HFFc6 (cell line): ENCODE measurements at regions not wholly inside any gene's neighbourhood (a gene's known extent, or its start where the extent isn't known, plus 50 kb on each side); places are given as distances from the start of the nearest gene placed in this dataset.
"Not testable (repeated sequence)": the region's sequence is repeated elsewhere in the genome, so short reads cannot be mapped to it uniquely, and the experiment has no call there.

Experiments used
- DNase-seq: peaks from one replicate; pipeline ENCODE4 v3.0.0-alpha.2; 2018
- H3K27ac Mint-ChIP-seq: 2 replicates; pipeline ENCODE4 v1.8.0; 2020; ENCODE audit warnings: mild to moderate bottlenecking, mixed read lengths
- H3K27me3 Mint-ChIP-seq: 2 replicates; pipeline ENCODE4 v1.8.0; 2021; ENCODE audit warnings: mild to moderate bottlenecking, moderate library complexity, mixed read lengths; ENCODE audit not compliant: insufficient read depth
- H3K36me3 Mint-ChIP-seq: 2 replicates; pipeline ENCODE4 v1.8.0; 2021; ENCODE audit warnings: low read depth, mixed read lengths
- H3K4me1 Mint-ChIP-seq: 2 replicates; pipeline ENCODE4 v1.8.0; 2020; ENCODE audit warnings: low read depth, mixed read lengths
- H3K4me3 Mint-ChIP-seq: 2 replicates; pipeline ENCODE4 v1.8.0; 2020; ENCODE audit warnings: mild to moderate bottlenecking, moderate library complexity, mixed read lengths
- H3K9me3 Mint-ChIP-seq: 2 replicates; pipeline ENCODE4 v1.8.0; 2020; ENCODE audit warnings: mild to moderate bottlenecking, mixed read lengths
- TF ChIP-seq, protein P1 (sequence below): fragments of 200-600 bp; sonication (generic); IDR thresholded peaks from 2 replicates; pipeline ENCODE4 v1.5.0; 2021; ENCODE audit warnings: antibody characterized with exemption, mild to moderate bottlenecking

DNA sequence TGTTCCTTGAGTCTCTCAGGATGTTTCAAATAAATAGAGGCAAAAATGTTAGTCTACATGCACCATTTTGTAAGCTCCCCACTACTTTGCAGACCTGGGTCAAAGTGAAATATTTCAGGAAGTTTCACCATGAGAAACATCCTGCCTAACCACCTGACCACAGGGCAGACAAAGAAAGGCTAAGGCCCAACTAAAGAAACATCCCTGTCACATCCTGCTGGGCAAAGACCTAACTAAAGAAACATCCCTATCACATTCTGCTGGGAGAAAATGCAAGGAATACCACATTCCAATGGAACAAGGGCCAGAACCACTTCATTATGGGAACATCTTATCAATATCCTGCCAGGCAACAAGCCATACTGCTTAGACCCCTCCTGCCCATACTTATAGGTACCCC lies 1303.4 kb downstream of the TECRL start:
- Mint-ChIP-seq H3K4me3 (no peak overlapping the region), H3K4me1 (no peaks in the 10 kb centered on the region), H3K36me3 (peaks cover 5% of the 10 kb centered on the region; the same call in 1 of the 2 replicates), H3K27ac (no peak overlapping the region), H3K9me3 (peaks cover 36% of the 10 kb centered on the region), H3K27me3 (no peaks in the 10 kb centered on the region)
- DNase-seq = no peak
- TF ChIP-seq, protein P1, sequence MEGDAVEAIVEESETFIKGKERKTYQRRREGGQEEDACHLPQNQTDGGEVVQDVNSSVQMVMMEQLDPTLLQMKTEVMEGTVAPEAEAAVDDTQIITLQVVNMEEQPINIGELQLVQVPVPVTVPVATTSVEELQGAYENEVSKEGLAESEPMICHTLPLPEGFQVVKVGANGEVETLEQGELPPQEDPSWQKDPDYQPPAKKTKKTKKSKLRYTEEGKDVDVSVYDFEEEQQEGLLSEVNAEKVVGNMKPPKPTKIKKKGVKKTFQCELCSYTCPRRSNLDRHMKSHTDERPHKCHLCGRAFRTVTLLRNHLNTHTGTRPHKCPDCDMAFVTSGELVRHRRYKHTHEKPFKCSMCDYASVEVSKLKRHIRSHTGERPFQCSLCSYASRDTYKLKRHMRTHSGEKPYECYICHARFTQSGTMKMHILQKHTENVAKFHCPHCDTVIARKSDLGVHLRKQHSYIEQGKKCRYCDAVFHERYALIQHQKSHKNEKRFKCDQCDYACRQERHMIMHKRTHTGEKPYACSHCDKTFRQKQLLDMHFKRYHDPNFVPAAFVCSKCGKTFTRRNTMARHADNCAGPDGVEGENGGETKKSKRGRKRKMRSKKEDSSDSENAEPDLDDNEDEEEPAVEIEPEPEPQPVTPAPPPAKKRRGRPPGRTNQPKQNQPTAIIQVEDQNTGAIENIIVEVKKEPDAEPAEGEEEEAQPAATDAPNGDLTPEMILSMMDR = no peak

DNA sequence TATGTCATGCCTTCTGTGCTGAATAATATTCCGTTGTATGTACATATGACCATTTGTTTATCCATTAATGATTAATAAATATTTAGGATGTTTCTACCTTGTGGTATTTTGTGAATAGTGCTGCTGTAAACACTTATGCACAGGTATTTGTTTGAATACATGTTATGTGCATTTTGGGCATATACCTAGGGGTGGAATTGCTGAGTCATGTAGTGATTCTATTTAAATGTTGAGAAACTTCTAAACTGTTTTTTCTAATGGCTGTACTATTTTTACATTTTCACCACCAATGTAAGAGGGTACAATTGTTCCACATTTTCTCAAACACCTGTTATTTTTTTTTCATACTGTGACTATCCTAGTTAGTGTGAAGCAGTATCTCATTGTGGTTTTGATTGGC lies 1318.6 kb downstream of the TECRL start:
- H3K9me3 Mint-ChIP-seq = peaks cover 26% of the 10 kb centered on the region
- DNase-seq = no peak
- no peaks in the 10 kb centered on the region; the same call in 1 of the 2 replicates for H3K36me3 Mint-ChIP-seq
- H3K27ac Mint-ChIP-seq = no peak overlapping the region
- no peaks in the 10 kb centered on the region for H3K4me1 Mint-ChIP-seq
- TF ChIP-seq, protein P1 = no peak
- H3K27me3 Mint-ChIP-seq = no peaks in the 10 kb centered on the region
- H3K4me3 Mint-ChIP-seq = no peak overlapping the region

DNA sequence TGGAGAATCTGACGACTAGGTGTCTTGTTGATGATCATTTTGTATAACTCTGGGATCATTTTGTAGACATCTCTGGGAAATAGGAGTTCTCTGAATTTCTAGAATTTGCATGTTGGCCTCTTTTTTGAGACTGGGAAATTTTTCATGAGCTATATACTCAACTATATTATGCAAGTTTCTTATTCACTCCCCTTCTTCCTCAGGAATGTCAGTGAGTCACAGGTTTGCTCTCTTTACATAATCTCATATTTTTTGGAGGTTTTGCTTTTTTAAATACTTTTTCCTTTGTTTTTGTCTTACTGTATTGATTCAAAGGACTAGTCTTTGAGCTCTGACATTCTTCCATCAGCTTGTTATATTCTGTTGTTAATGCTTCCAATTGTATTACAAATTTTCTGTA lies 1324.2 kb downstream of the TECRL start:
- no peak overlapping the region for H3K4me3 Mint-ChIP-seq
- H3K4me1 Mint-ChIP-seq = no peaks in the 10 kb centered on the region
- no peak for DNase-seq
- H3K27ac Mint-ChIP-seq = no peak overlapping the region
- TF ChIP-seq, protein P1 = no peak
- no peaks in the 10 kb centered on the region for H3K27me3 Mint-ChIP-seq
- H3K36me3 Mint-ChIP-seq = no peaks in the 10 kb centered on the region
- H3K9me3 Mint-ChIP-seq = peaks cover 40% of the 10 kb centered on the region

DNA sequence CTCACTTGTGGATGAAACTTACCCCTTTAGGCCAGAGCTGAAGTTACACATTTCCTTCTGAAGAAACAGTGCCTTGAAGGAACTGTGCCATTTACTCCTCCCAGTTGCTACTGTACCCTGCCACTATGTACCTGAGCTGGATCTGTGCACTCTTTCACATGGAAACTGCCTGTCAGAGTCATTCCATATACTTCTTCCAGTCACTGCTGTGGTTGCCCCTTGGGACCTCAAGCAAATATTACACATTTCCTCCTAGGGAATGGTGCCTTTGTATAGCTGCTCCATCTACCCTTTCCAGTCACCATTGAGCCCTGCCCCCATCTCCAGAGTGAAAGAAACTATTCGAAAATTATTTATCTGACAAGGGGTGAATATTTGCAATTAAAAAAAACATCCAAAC lies 1328.3 kb downstream of the TECRL start:
- no peak overlapping the region for H3K4me3 Mint-ChIP-seq
- no peak overlapping the region for H3K27ac Mint-ChIP-seq

DNA sequence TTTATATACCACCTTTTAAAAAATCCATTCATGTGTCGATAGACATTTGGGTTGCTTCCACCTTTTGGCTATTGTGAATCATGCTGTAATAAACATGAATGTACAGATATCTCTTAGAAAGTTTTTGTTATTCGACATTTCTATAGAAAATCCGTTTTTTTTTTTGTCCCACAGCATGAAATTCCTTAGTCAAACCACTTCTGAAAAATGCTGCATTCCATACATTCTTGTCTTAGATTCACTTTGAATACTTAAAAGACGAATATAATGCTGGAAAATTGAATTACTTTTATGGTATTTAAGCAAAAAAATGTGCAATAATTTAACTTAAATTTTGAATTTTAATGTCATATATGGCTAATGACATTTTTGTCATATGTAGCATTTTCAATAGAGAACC lies 1345.5 kb downstream of the TECRL start:
- no peak overlapping the region for H3K27ac Mint-ChIP-seq
- no peaks in the 10 kb centered on the region for H3K36me3 Mint-ChIP-seq
- no peaks in the 10 kb centered on the region for H3K27me3 Mint-ChIP-seq
- DNase-seq = no peak
- H3K4me1 Mint-ChIP-seq = no peaks in the 10 kb centered on the region
- TF ChIP-seq, protein P1 = no peak
- peaks cover 25% of the 10 kb centered on the region for H3K9me3 Mint-ChIP-seq
- H3K4me3 Mint-ChIP-seq = no peak overlapping the region

More for the DNA sequence above, 1328.3 kb downstream of the TECRL start:
- DNase-seq = no peak
- Mint-ChIP-seq H3K4me1 (no peaks in the 10 kb centered on the region), H3K36me3 (no peaks in the 10 kb centered on the region), H3K27me3 (no peaks in the 10 kb centered on the region), H3K9me3 (peaks cover 47% of the 10 kb centered on the region)
- TF ChIP-seq, protein P1 = no peak

DNA sequence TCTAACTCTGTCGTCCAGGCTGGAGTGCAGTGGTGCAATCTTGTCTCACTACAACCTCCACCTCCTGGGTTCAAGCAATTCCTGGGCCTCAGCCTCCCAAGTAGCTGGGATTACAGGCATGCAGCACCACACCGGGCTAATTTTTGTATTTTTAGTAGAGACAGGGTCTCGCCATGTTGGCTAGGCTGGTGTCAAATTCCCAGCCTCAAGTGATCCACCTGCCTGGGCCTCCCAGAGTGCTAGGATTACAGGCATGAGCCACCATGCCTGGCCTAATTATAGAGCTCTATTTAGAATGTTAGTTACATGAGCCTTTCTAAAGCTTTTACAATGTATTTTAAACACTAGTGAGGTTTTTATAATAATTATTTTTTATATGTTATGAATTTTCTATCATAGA lies 1346.4 kb downstream of the TECRL start:
- H3K27me3 Mint-ChIP-seq, H3K4me1 Mint-ChIP-seq, DNase-seq, H3K27ac Mint-ChIP-seq, H3K4me3 Mint-ChIP-seq, H3K36me3 Mint-ChIP-seq: not testable (repeated sequence)
- H3K9me3 Mint-ChIP-seq = peaks cover 19% of the 10 kb centered on the region
